IMR-90 (cell line): ENCODE measurements at regions not wholly inside any gene's neighbourhood (a gene's known extent, or its start where the extent isn't known, plus 50 kb on each side); places are given as distances from the start of the nearest gene placed in this dataset.

Source experiments
- ATAC-seq: fragments of 200-7000 bp; cut with Tn5 transposase; 2 replicates; pipeline ENCODE4 v1.9.1; 2020; ENCODE audit warnings: low read depth, mild to moderate bottlenecking, moderate library complexity
- BruUV-seq: library from RNA; stranded (reverse); fragments of 400-500 nt; replicated peaks from 2 replicates; lab custom pipeline; 2021; lab: Mats Ljungman, UMichigan
- CTCF ChIA-PET: fragments of 300-600 bp; formaldehyde crosslinking; extraction: SDS; loops from one replicate; lab custom pipeline; 2021; ENCODE audit warnings: antibody characterized with exemption; lab: Yijun Ruan, JAX
- POLR2A ChIA-PET: fragments of 300-600 bp; sonication (Branson Sonifier 250); formaldehyde crosslinking; loops from one replicate; lab custom pipeline; 2022; ENCODE audit warnings: antibody characterized with exemption; ENCODE audit not compliant: unreplicated experiment; lab: Charles Lee
- DNase-seq: peaks from one replicate; pipeline ENCODE4 v3.0.0; 2013
- H2AFZ ChIP-seq: replicated peaks from 2 replicates; pipeline ENCODE3; 2013; ENCODE audit warnings: low read length, mild to moderate bottlenecking; ENCODE audit not compliant: poor library complexity
- H2AK5ac ChIP-seq: 2 replicates; pipeline ENCODE4 v1.6.1; 2013; ENCODE audit warnings: low read depth, low read length, inconsistent platforms
- H2AK9ac ChIP-seq: replicated peaks from 2 replicates; pipeline ENCODE3; 2013; ENCODE audit warnings: mild to moderate bottlenecking, low read depth, low read length, moderate library complexity; ENCODE audit not compliant: poor library complexity
- H2BK120ac ChIP-seq: 2 replicates; pipeline ENCODE4 v1.6.1; 2013; ENCODE audit warnings: low read depth, low read length, inconsistent platforms
- H2BK15ac ChIP-seq: 3 replicates; pipeline ENCODE4 v1.6.1; 2013; ENCODE audit warnings: low read depth, low read length, inconsistent platforms
- H2BK20ac ChIP-seq: 2 replicates; pipeline ENCODE4 v1.6.1; 2013; ENCODE audit warnings: low read depth, mild to moderate bottlenecking, inconsistent platforms, low read length, moderate library complexity
- H2BK5ac ChIP-seq: 2 replicates; pipeline ENCODE4 v1.6.1; 2013; ENCODE audit warnings: mild to moderate bottlenecking, low read depth, low read length, inconsistent platforms; ENCODE audit not compliant: poor library complexity, severe bottlenecking
- H3K14ac ChIP-seq: replicated peaks from 2 replicates; pipeline ENCODE4 v1.6.1; 2013; ENCODE audit warnings: low read depth, low read length, inconsistent platforms
- H3K18ac ChIP-seq: 2 replicates; pipeline ENCODE4 v1.6.1; 2013; ENCODE audit warnings: low read depth, low read length, control low read depth
- H3K23ac ChIP-seq: 2 replicates; pipeline ENCODE4 v1.6.1; 2013; ENCODE audit warnings: low read depth, low read length, inconsistent platforms
- H3K27ac ChIP-seq: 2 replicates; pipeline ENCODE4 v1.5.1; 2013; ENCODE audit warnings: mild to moderate bottlenecking, control low read depth, low read length; ENCODE audit not compliant: insufficient read depth
- H3K27me3 ChIP-seq: 2 replicates; pipeline ENCODE4 v1.6.1; 2013; ENCODE audit warnings: low read length; ENCODE audit not compliant: control insufficient read depth, insufficient read depth
- H3K36me3 ChIP-seq: 2 replicates; pipeline ENCODE4 v1.6.1; 2013; ENCODE audit warnings: low read length, mixed read lengths; ENCODE audit not compliant: control insufficient read depth, insufficient read depth
- H3K4ac ChIP-seq: 2 replicates; pipeline ENCODE4 v1.6.1; 2013; ENCODE audit warnings: low read depth, low read length, inconsistent platforms
- H3K4me1 ChIP-seq: 2 replicates; pipeline ENCODE4 v1.6.1; 2013; ENCODE audit warnings: low read length, mixed read lengths; ENCODE audit not compliant: control insufficient read depth, insufficient read depth
- H3K4me2 ChIP-seq: 2 replicates; pipeline ENCODE4 v1.6.1; 2013; ENCODE audit warnings: low read depth, mild to moderate bottlenecking, control low read depth, low read length, moderate library complexity
- H3K4me3 ChIP-seq: 2 replicates; pipeline ENCODE4 v1.5.1; 2013; ENCODE audit warnings: low read depth, mild to moderate bottlenecking, control low read depth, low read length, moderate library complexity; ENCODE audit not compliant: insufficient read depth
- H3K56ac ChIP-seq: 2 replicates; pipeline ENCODE4 v1.6.1; 2013; ENCODE audit warnings: low read length, inconsistent platforms; ENCODE audit not compliant: insufficient read depth; ENCODE audit errors: extremely low read depth
- H3K79me1 ChIP-seq, 2 experiments: 2 replicates each; pipeline ENCODE4 v1.6.1; 2013; ENCODE audit warnings: low read length in 2 of 2, inconsistent platforms in 1 of 2, low read depth in 1 of 2
- H3K9ac ChIP-seq: 2 replicates; pipeline ENCODE4 v1.6.1; 2013; ENCODE audit warnings: low read depth, low read length, control low read depth
- H3K9me1 ChIP-seq: 2 replicates; pipeline ENCODE4 v1.6.1; 2013; ENCODE audit warnings: low read length, inconsistent platforms; ENCODE audit not compliant: insufficient read depth
- H3K9me3 ChIP-seq: 2 replicates; pipeline ENCODE4 v1.6.1; 2013; ENCODE audit warnings: low read length; ENCODE audit not compliant: control insufficient read depth, insufficient read depth
- H4K20me1 ChIP-seq: 2 replicates; pipeline ENCODE4 v1.6.1; 2013; ENCODE audit warnings: low read length, inconsistent platforms; ENCODE audit not compliant: insufficient read depth
- H4K5ac ChIP-seq: 2 replicates; pipeline ENCODE4 v1.6.1; 2013; ENCODE audit warnings: mild to moderate bottlenecking, low read depth, low read length, control low read depth
- H4K8ac ChIP-seq, 2 experiments: 2 replicates each; pipeline ENCODE4 v1.6.1; 2013; ENCODE audit warnings: low read depth in 2 of 2, low read length in 2 of 2, control low read depth in 1 of 2, inconsistent platforms in 1 of 2
- H4K91ac ChIP-seq: 2 replicates; pipeline ENCODE4 v1.6.1; 2013; ENCODE audit warnings: low read depth, low read length, inconsistent platforms; ENCODE audit not compliant: insufficient read depth
- BHLHE40 ChIP-seq: fragments of 150-350 bp; IDR thresholded peaks from 2 replicates; pipeline ENCODE4 v1.6.1; 2016; ENCODE audit warnings: mild to moderate bottlenecking, low read depth, low read length
- CEBPB ChIP-seq: IDR thresholded peaks from 2 replicates; pipeline ENCODE4 v1.6.1; 2012; ENCODE audit warnings: low read depth, low read length, improper control_type of control experiment
- CHD1 ChIP-seq: IDR thresholded peaks from 2 replicates; pipeline ENCODE4 v1.6.1; 2012; ENCODE audit warnings: low read depth, low read length, improper control_type of control experiment
- CTCF ChIP-seq: conservative IDR thresholded peaks from 2 replicates; pipeline ENCODE4 v1.5.1; 2012; ENCODE audit warnings: mild to moderate bottlenecking, low read depth, low read length, improper control_type of control experiment
- ELK1 ChIP-seq: fragments of 150-350 bp; IDR thresholded peaks from 2 replicates; pipeline ENCODE4 v1.6.1; 2016; ENCODE audit warnings: low read depth, mild to moderate bottlenecking, low read length, moderate library complexity, borderline replicate concordance
- FOS ChIP-seq: fragments of 150-350 bp; IDR thresholded peaks from 2 replicates; pipeline ENCODE4 v1.6.1; 2016; ENCODE audit warnings: low read depth, low read length
- MAFK ChIP-seq: IDR thresholded peaks from 2 replicates; pipeline ENCODE4 v1.6.1; 2012; ENCODE audit warnings: low read depth, low read length, improper control_type of control experiment
- MAZ ChIP-seq: IDR thresholded peaks from 2 replicates; pipeline ENCODE4 v1.6.1; 2012; ENCODE audit warnings: low read depth, mild to moderate bottlenecking, low read length, improper control_type of control experiment, moderate library complexity, borderline replicate concordance
- MXI1 ChIP-seq: IDR thresholded peaks from 2 replicates; pipeline ENCODE4 v1.6.1; 2012; ENCODE audit warnings: low read depth, mild to moderate bottlenecking, low read length, moderate library complexity, borderline replicate concordance
- NFE2L2 ChIP-seq: fragments of 150-350 bp; IDR thresholded peaks from 2 replicates; pipeline ENCODE4 v1.6.1; 2016; ENCODE audit warnings: low read depth, mild to moderate bottlenecking, low read length
- POLR2A ChIP-seq: IDR thresholded peaks from 2 replicates; pipeline ENCODE4 v1.6.1; 2012; ENCODE audit warnings: mild to moderate bottlenecking, low read depth, low read length
- RAD21 ChIP-seq: IDR thresholded peaks from 2 replicates; pipeline ENCODE4 v1.6.1; 2012; ENCODE audit warnings: low read length, improper control_type of control experiment
- RCOR1 ChIP-seq: IDR thresholded peaks from 2 replicates; pipeline ENCODE4 v1.6.1; 2012; ENCODE audit warnings: mild to moderate bottlenecking, low read length, improper control_type of control experiment; ENCODE audit not compliant: insufficient replicate concordance
- RFX5 ChIP-seq: IDR thresholded peaks from 2 replicates; pipeline ENCODE4 v1.8.0; 2012; ENCODE audit warnings: low read depth, mild to moderate bottlenecking, low read length, moderate library complexity
- SMC3 ChIP-seq: fragments of 150-350 bp; IDR thresholded peaks from 2 replicates; pipeline ENCODE4 v1.6.1; 2016; ENCODE audit warnings: low read depth, mild to moderate bottlenecking, antibody characterized with exemption, low read length, moderate library complexity
- USF2 ChIP-seq: fragments of 150-350 bp; IDR thresholded peaks from 2 replicates; pipeline ENCODE4 v1.6.1; 2017; ENCODE audit warnings: mild to moderate bottlenecking, antibody characterized with exemption, low read length, low read depth
- WGBS, 2 experiments: methylation state at CpG; one replicate each; pipeline versions ENCODE4 v1.1.5 to v1.1.7; 2013; ENCODE audit warnings: missing lambda C conversion rate in 2 of 2; ENCODE audit not compliant: insufficient read length in 1 of 2; ENCODE audit errors: extremely low coverage in 2 of 2; 5-methylcytosine and 5-hydroxymethylcytosine counted together
- dilution Hi-C: fragments of 300-500 bp; cut with HindIII; formaldehyde crosslinking; loops from one replicate; pipeline ENCODE4 v1.14.3; 2018; ENCODE audit warnings: low sequenced_read_pairs; ENCODE audit not compliant: unreplicated experiment
- in situ Hi-C: fragments of 300-500 bp; cut with MboI; formaldehyde crosslinking; loops from 3 replicates; pipeline ENCODE4 v1.14.3; 2019; ENCODE audit warnings: low sequenced_read_pairs, inconsistent platforms, mixed read lengths
- intact Hi-C: fragments of 100-400 bp; cut with micrococcal nuclease; formaldehyde crosslinking; loops from 2 replicates; pipeline ENCODE4 v1.10.0; 2022

- intact Hi-C loops: no loop called here
- H2BK20ac ChIP-seq: no peak overlapping the region
- H2BK120ac ChIP-seq: no peak overlapping the region
- H3K56ac ChIP-seq: no peak overlapping the region
- DNase-seq (no peak), ATAC-seq (no peak)
- in situ Hi-C loops: no loop called here
- no peak overlapping the region for H3K4ac ChIP-seq
- H4K8ac ChIP-seq: no peak overlapping the region
- H4K91ac ChIP-seq: no peak overlapping the region
- no peaks in the 10 kb centered on the region for H3K36me3 ChIP-seq
- H4K5ac ChIP-seq: no peak overlapping the region
- H3K14ac ChIP-seq: no peak overlapping the region
- H2AK5ac ChIP-seq: no peak overlapping the region
- TF ChIP-seq MXI1 (no peak), BHLHE40 (no peak), MAZ (no peak), POLR2A (no peak), CTCF (no peak), RFX5 (no peak), CEBPB (no peak), CHD1 (no peak), ELK1 (no peak), FOS (no peak), MAFK (no peak), RAD21 (no peak), USF2 (no peak), RCOR1 (no peak), SMC3 (no peak), NFE2L2 (no peak)
- dilution Hi-C loops: no loop called here
- H3K4me3 ChIP-seq: no peak overlapping the region
- WGBS, 2 experiments: 63% methylated on average over 3 of the region's 3 CpGs; no CpG with 5 or more reads in 1 of the 2 experiments
- no peak overlapping the region for H2BK15ac ChIP-seq
- no TSS peak for BruUV-seq
- H3K9ac ChIP-seq: no peak overlapping the region
- no peak overlapping the region for H3K23ac ChIP-seq
- H3K4me1 ChIP-seq: no peaks in the 10 kb centered on the region
- H3K4me2 ChIP-seq: no peak overlapping the region
- no peaks in the 10 kb centered on the region for H4K20me1 ChIP-seq
- H2AK9ac ChIP-seq: no peak overlapping the region
- H3K27ac ChIP-seq: no peak overlapping the region
- H2AFZ ChIP-seq: no peak overlapping the region
- no peaks in the 10 kb centered on the region for H3K79me1 ChIP-seq
- peaks cover 5% of the 10 kb centered on the region; the same call in 1 of the 2 replicates for H3K9me3 ChIP-seq
- H3K18ac ChIP-seq: no peak overlapping the region
- CTCF ChIA-PET: no interaction called here
- no peaks in the 10 kb centered on the region for H3K9me1 ChIP-seq
- POLR2A ChIA-PET: no interaction called here
- H2BK5ac ChIP-seq: no peak overlapping the region
- no peaks in the 10 kb centered on the region for H3K27me3 ChIP-seq
Observed at GRCh38 chr10:84018826-84019225, 120.5 kb upstream of the GHITM start.
